Trophoblast cell (in vitro differentiated cells and primary cell): ENCODE measurements at regions not wholly inside any gene's neighbourhood (a gene's known extent, or its start where the extent isn't known, plus 50 kb on each side); places are given as distances from the start of the nearest gene placed in this dataset.

ENCODE experiments used
- DNase-seq, 2 donors: peaks; one replicate each; pipeline ENCODE4 v3.0.0-alpha.2; 2016
- H2AFZ ChIP-seq: 2 replicates; pipeline ENCODE4 v1.6.1; 2013; ENCODE audit warnings: low read length, moderate library complexity, mild to moderate bottlenecking; ENCODE audit not compliant: insufficient read depth, poor library complexity
- H2AK5ac ChIP-seq: 2 replicates; pipeline ENCODE4 v1.6.1; 2013; ENCODE audit warnings: mild to moderate bottlenecking, low read length
- H2BK120ac ChIP-seq: 2 replicates; pipeline ENCODE4 v1.6.1; 2013; ENCODE audit warnings: low read length, mild to moderate bottlenecking, moderate library complexity; ENCODE audit not compliant: insufficient read depth, poor library complexity
- H2BK12ac ChIP-seq: 2 replicates; pipeline ENCODE4 v1.6.1; 2013; ENCODE audit warnings: mild to moderate bottlenecking, low read length, moderate library complexity
- H2BK5ac ChIP-seq: 2 replicates; pipeline ENCODE4 v1.6.1; 2013; ENCODE audit warnings: low read length, low read depth, moderate library complexity, mild to moderate bottlenecking; ENCODE audit not compliant: poor library complexity
- H3K14ac ChIP-seq: 2 replicates; pipeline ENCODE4 v1.6.1; 2013; ENCODE audit warnings: mild to moderate bottlenecking, low read length
- H3K18ac ChIP-seq: 2 replicates; pipeline ENCODE4 v1.6.1; 2013; ENCODE audit warnings: mild to moderate bottlenecking, low read length
- H3K23ac ChIP-seq: 2 replicates; pipeline ENCODE4 v1.6.1; 2013; ENCODE audit warnings: low read length
- H3K27ac ChIP-seq: 2 replicates; pipeline ENCODE4 v1.5.1; 2013; ENCODE audit warnings: low read depth, mild to moderate bottlenecking, inconsistent platforms, low read length, moderate library complexity
- H3K27me3 ChIP-seq: 2 replicates; pipeline ENCODE4 v1.6.1; 2013; ENCODE audit warnings: inconsistent platforms, mild to moderate bottlenecking, low read length, moderate library complexity; ENCODE audit not compliant: insufficient read depth
- H3K36me3 ChIP-seq, 2 experiments: 1 replicate in 1 of 2; 2 replicates in 1 of 2; pipeline ENCODE4 v1.6.1; 2013; ENCODE audit warnings: low read length in 2 of 2, mild to moderate bottlenecking in 2 of 2, moderate library complexity in 1 of 2; ENCODE audit not compliant: insufficient read depth in 2 of 2, control insufficient read depth in 1 of 2
- H3K4ac ChIP-seq: 2 replicates; pipeline ENCODE4 v1.6.1; 2013; ENCODE audit warnings: low read depth, mild to moderate bottlenecking, low read length, moderate library complexity
- H3K4me1 ChIP-seq, 2 experiments: 1 replicate in 1 of 2; 2 replicates in 1 of 2; pipeline ENCODE4 v1.6.1; 2013; ENCODE audit warnings: low read length in 2 of 2, mild to moderate bottlenecking in 2 of 2, moderate library complexity in 1 of 2; ENCODE audit not compliant: insufficient read depth in 2 of 2, control insufficient read depth in 1 of 2
- H3K4me2 ChIP-seq: 2 replicates; pipeline ENCODE4 v1.6.1; 2013; ENCODE audit warnings: inconsistent platforms, mild to moderate bottlenecking, low read length, moderate library complexity
- H3K4me3 ChIP-seq: 2 replicates; pipeline ENCODE4 v1.5.1; 2013; ENCODE audit warnings: mild to moderate bottlenecking, low read depth, low read length, inconsistent platforms
- H3K79me1 ChIP-seq: one replicate; pipeline ENCODE4 v1.6.1; 2013; ENCODE audit warnings: low read length
- H3K79me2 ChIP-seq: 2 replicates; pipeline ENCODE4 v1.6.1; 2013; ENCODE audit warnings: low read length, mild to moderate bottlenecking; ENCODE audit not compliant: control insufficient read depth, insufficient read depth, poor library complexity
- H3K9ac ChIP-seq: 2 replicates; pipeline ENCODE4 v1.6.1; 2013; ENCODE audit warnings: mild to moderate bottlenecking, low read length
- H3K9me3 ChIP-seq: 2 replicates; pipeline ENCODE4 v1.6.1; 2013; ENCODE audit warnings: low read depth, mild to moderate bottlenecking, control low read depth, inconsistent platforms, low read length; ENCODE audit not compliant: insufficient read depth
- H4K12ac ChIP-seq: 2 replicates; pipeline ENCODE4 v1.6.1; 2013; ENCODE audit warnings: low read depth, mild to moderate bottlenecking, low read length, moderate library complexity
- H4K8ac ChIP-seq: 2 replicates; pipeline ENCODE4 v1.6.1; 2013; ENCODE audit warnings: low read depth, mild to moderate bottlenecking, low read length, moderate library complexity
- H4K91ac ChIP-seq: one replicate; pipeline ENCODE4 v1.6.1; 2013; ENCODE audit warnings: low read depth, mild to moderate bottlenecking, low read length, moderate library complexity
- WGBS: extraction: QIAGEN DNeasy Blood & Tissue Kit; methylation state at CpG from one replicate; pipeline ENCODE4 v1.1.7; 2013; ENCODE audit warnings: missing lambda C conversion rate; ENCODE audit not compliant: insufficient read length, insufficient coverage; ENCODE audit errors: extremely low coverage; 5-methylcytosine and 5-hydroxymethylcytosine counted together

- no peak overlapping the region for H2AFZ ChIP-seq
- no peak overlapping the region for H2BK5ac ChIP-seq
- no peaks in the 10 kb centered on the region for H3K9me3 ChIP-seq
- no peak overlapping the region for H4K91ac ChIP-seq
- no peak overlapping the region for H3K4me2 ChIP-seq
- no peak overlapping the region for H2BK12ac ChIP-seq
- H3K9ac ChIP-seq = no peak overlapping the region
- H3K27ac ChIP-seq = no peak overlapping the region
- H4K8ac ChIP-seq = no peak overlapping the region
- no peak overlapping the region for H3K4me3 ChIP-seq
- no peak overlapping the region for H4K12ac ChIP-seq
- H2BK120ac ChIP-seq = no peak overlapping the region
- H3K27me3 ChIP-seq = no peaks in the 10 kb centered on the region
- 100% methylated on average over 3 of the region's 11 CpGs for WGBS
- no peaks in the 10 kb centered on the region for H3K79me2 ChIP-seq
- H3K4ac ChIP-seq = no peak overlapping the region
- no peaks in the 10 kb centered on the region for H3K4me1 ChIP-seq
- no peak overlapping the region for H3K18ac ChIP-seq
- H2AK5ac ChIP-seq = no peak overlapping the region
- H3K36me3 ChIP-seq = no peaks in the 10 kb centered on the region
- no peak for DNase-seq
- H3K14ac ChIP-seq = no peak overlapping the region
- H3K23ac ChIP-seq = no peak overlapping the region
- no peaks in the 10 kb centered on the region for H3K79me1 ChIP-seq
Observed at GRCh38 chr2:223311889-223312680, 260.1 kb downstream of the KCNE4 start.

- Histone ChIP-seq H3K9me3 (no peaks in the 10 kb centered on the region), H3K4ac (no peak overlapping the region), H4K8ac (no peak overlapping the region), H2AK5ac (no peak overlapping the region), H2AFZ (no peak overlapping the region), H3K23ac (no peak overlapping the region), H2BK12ac (no peak overlapping the region), H3K18ac (no peak overlapping the region), H3K4me3 (no peak overlapping the region), H3K27me3 (no peaks in the 10 kb centered on the region), H2BK5ac (no peak overlapping the region), H3K4me1 (no peaks in the 10 kb centered on the region), H3K27ac (no peak overlapping the region), H3K79me1 (no peaks in the 10 kb centered on the region), H4K12ac (no peak overlapping the region), H3K4me2 (no peak overlapping the region), H4K91ac (no peak overlapping the region), H3K36me3 (no peaks in the 10 kb centered on the region), H3K9ac (no peak overlapping the region), H3K14ac (no peak overlapping the region), H3K79me2 (no peaks in the 10 kb centered on the region), H2BK120ac (no peak overlapping the region)
- WGBS = no CpG with 5 or more reads among the region's 2 CpGs
- no peak for DNase-seq
Observed at GRCh38 chr2:223313101-223313500, 261.1 kb downstream of the KCNE4 start.

GRCh38 chr2:223314811-223315210, 262.8 kb downstream of the KCNE4 start:
- H3K23ac ChIP-seq = no peak overlapping the region

GRCh38 chr2:223315813-223316212, 263.8 kb downstream of the KCNE4 start:
- Histone ChIP-seq H3K14ac (no peak overlapping the region), H2AFZ (peak overlapping the region; percentile 45), H3K4me1 (no peaks in the 10 kb centered on the region), H3K27me3 (no peaks in the 10 kb centered on the region), H3K27ac (no peak overlapping the region), H2BK120ac (no peak overlapping the region), H4K91ac (no peak overlapping the region), H3K4ac (no peak overlapping the region), H4K12ac (no peak overlapping the region), H3K79me1 (no peaks in the 10 kb centered on the region), H2BK5ac (no peak overlapping the region), H3K9me3 (no peaks in the 10 kb centered on the region), H3K79me2 (no peaks in the 10 kb centered on the region), H4K8ac (no peak overlapping the region), H3K4me3 (no peak overlapping the region), H3K4me2 (no peak overlapping the region), H3K9ac (no peak overlapping the region), H3K18ac (no peak overlapping the region), H3K36me3 (no peaks in the 10 kb centered on the region), H2AK5ac (no peak overlapping the region), H2BK12ac (no peak overlapping the region), H3K23ac (no peak overlapping the region)
- no CpG with 5 or more reads among the region's 3 CpGs for WGBS
- no peak for DNase-seq

More at GRCh38 chr2:223314811-223315210, 262.8 kb downstream of the KCNE4 start:
- no peak overlapping the region for H3K4me3 ChIP-seq
- H3K4ac ChIP-seq = no peak overlapping the region
- no peak overlapping the region for H3K14ac ChIP-seq
- H3K27ac ChIP-seq = no peak overlapping the region
- no peaks in the 10 kb centered on the region for H3K4me1 ChIP-seq
- H3K9ac ChIP-seq = no peak overlapping the region
- no CpG with 5 or more reads among the region's 2 CpGs for WGBS
- H3K27me3 ChIP-seq = no peaks in the 10 kb centered on the region
- H2BK5ac ChIP-seq = no peak overlapping the region
- no peak overlapping the region for H4K8ac ChIP-seq
- H3K9me3 ChIP-seq = no peaks in the 10 kb centered on the region
- no peak overlapping the region for H2BK120ac ChIP-seq
- H3K36me3 ChIP-seq = no peaks in the 10 kb centered on the region
- peak in 1 of 2 donors; percentile 43 for DNase-seq
- no peaks in the 10 kb centered on the region for H3K79me2 ChIP-seq
- no peak overlapping the region for H2BK12ac ChIP-seq
- H3K79me1 ChIP-seq = no peaks in the 10 kb centered on the region
- H3K4me2 ChIP-seq = no peak overlapping the region
- no peak overlapping the region for H2AK5ac ChIP-seq
- no peak overlapping the region for H2AFZ ChIP-seq
- no peak overlapping the region for H4K91ac ChIP-seq
- H3K18ac ChIP-seq = no peak overlapping the region
- H4K12ac ChIP-seq = no peak overlapping the region
